Activated CD4-positive, alpha-beta T cell treated with anti-CD3 and anti-CD28 coated beads, Interleukin-2, amount 10 ng/mL, durations not matched to agents 24 days and 14 days (primary cell): ENCODE measurements at regions not wholly inside any gene's neighbourhood (a gene's known extent, or its start where the extent isn't known, plus 50 kb on each side); places are given as distances from the start of the nearest gene placed in this dataset.

ENCODE experiments used
- DNase-seq: peaks from one replicate; pipeline ENCODE4 v3.0.0; 2022
- H3K27ac Mint-ChIP-seq: one replicate; pipeline ENCODE4 v1.8.0; 2022; ENCODE audit warnings: mild to moderate bottlenecking, mixed read lengths
- H3K27me3 Mint-ChIP-seq: one replicate; pipeline ENCODE4 v1.8.0; 2022; ENCODE audit warnings: mixed read lengths
- H3K36me3 Mint-ChIP-seq: one replicate; pipeline ENCODE4 v1.8.0; 2022; ENCODE audit warnings: low read depth, mild to moderate bottlenecking, mixed read lengths
- H3K4me1 Mint-ChIP-seq: one replicate; pipeline ENCODE4 v1.8.0; 2021; ENCODE audit warnings: mixed read lengths
- H3K4me3 Mint-ChIP-seq: one replicate; pipeline ENCODE4 v1.8.0; 2022; ENCODE audit warnings: mild to moderate bottlenecking, moderate library complexity, mixed read lengths
- H3K9me3 Mint-ChIP-seq: one replicate; pipeline ENCODE4 v1.8.0; 2021; ENCODE audit warnings: mixed read lengths
- intact Hi-C: fragments of 100-400 bp; cut with micrococcal nuclease; formaldehyde crosslinking; loops from one replicate; pipeline ENCODE4 v1.15.1; 2023

GRCh38 chrX:69093960-69094871, 71.0 kb downstream of the PJA1 start:
- no peak overlapping the region for H3K27ac Mint-ChIP-seq
- no peaks in the 10 kb centered on the region for H3K4me1 Mint-ChIP-seq
- DNase-seq = peak; percentile 73
- no peaks in the 10 kb centered on the region for H3K9me3 Mint-ChIP-seq
- H3K4me3 Mint-ChIP-seq = no peak overlapping the region
- intact Hi-C loops = loop anchor here (1.0 to 10.0 kb wide), 2 partner anchors 128 to 191 kb away; no protein-coding TSS in a partner anchor
- H3K36me3 Mint-ChIP-seq = no peaks in the 10 kb centered on the region
- no peaks in the 10 kb centered on the region for H3K27me3 Mint-ChIP-seq

- Mint-ChIP-seq H3K27me3 (no peaks in the 10 kb centered on the region), H3K4me3 (no peak overlapping the region), H3K4me1 (no peaks in the 10 kb centered on the region), H3K27ac (no peak overlapping the region), H3K9me3 (no peaks in the 10 kb centered on the region), H3K36me3 (no peaks in the 10 kb centered on the region)
- intact Hi-C loops = loop anchor here (10.0 kb wide), 1 partner anchor 195 kb away; no protein-coding TSS in a partner anchor
- DNase-seq = no peak
Measured at GRCh38 chrX:69090022-69090421, 75.2 kb downstream of the PJA1 start.

GRCh38 chrX:69089203-69089602, 76.0 kb downstream of the PJA1 start:
- H3K27me3 Mint-ChIP-seq = no peaks in the 10 kb centered on the region
- no peak overlapping the region for H3K4me3 Mint-ChIP-seq
- H3K36me3 Mint-ChIP-seq = no peaks in the 10 kb centered on the region
- no peak for DNase-seq
- no peak overlapping the region for H3K27ac Mint-ChIP-seq
- intact Hi-C loops = no loop called here
- H3K4me1 Mint-ChIP-seq = no peaks in the 10 kb centered on the region
- no peaks in the 10 kb centered on the region for H3K9me3 Mint-ChIP-seq

- H3K4me1 Mint-ChIP-seq = no peaks in the 10 kb centered on the region
- no peaks in the 10 kb centered on the region for H3K36me3 Mint-ChIP-seq
- H3K27me3 Mint-ChIP-seq = no peaks in the 10 kb centered on the region
- no peak overlapping the region for H3K4me3 Mint-ChIP-seq
- no peak for DNase-seq
- no peak overlapping the region for H3K27ac Mint-ChIP-seq
- H3K9me3 Mint-ChIP-seq = no peaks in the 10 kb centered on the region
- intact Hi-C loops = no loop called here
Measured at GRCh38 chrX:69088171-69088938, 76.9 kb downstream of the PJA1 start.

- Mint-ChIP-seq H3K27ac (no peak overlapping the region), H3K27me3 (no peaks in the 10 kb centered on the region), H3K36me3 (no peaks in the 10 kb centered on the region), H3K9me3 (no peaks in the 10 kb centered on the region), H3K4me1 (no peaks in the 10 kb centered on the region), H3K4me3 (no peak overlapping the region)
- intact Hi-C loops = no loop called here
- no peak for DNase-seq
Measured at GRCh38 chrX:69085826-69086225, 79.4 kb downstream of the PJA1 start.

GRCh38 chrX:69085151-69085550, 80.1 kb downstream of the PJA1 start:
- H3K4me3 Mint-ChIP-seq = no peak overlapping the region
- no peaks in the 10 kb centered on the region for H3K4me1 Mint-ChIP-seq
- no peaks in the 10 kb centered on the region for H3K9me3 Mint-ChIP-seq
- H3K27me3 Mint-ChIP-seq = no peaks in the 10 kb centered on the region
- DNase-seq = no peak
- intact Hi-C loops = no loop called here
- no peaks in the 10 kb centered on the region for H3K36me3 Mint-ChIP-seq
- no peak overlapping the region for H3K27ac Mint-ChIP-seq

- H3K4me1 Mint-ChIP-seq = no peaks in the 10 kb centered on the region
- DNase-seq = no peak
- H3K27ac Mint-ChIP-seq = no peak overlapping the region
- intact Hi-C loops = no loop called here
- no peaks in the 10 kb centered on the region for H3K36me3 Mint-ChIP-seq
- H3K4me3 Mint-ChIP-seq = no peak overlapping the region
- H3K27me3 Mint-ChIP-seq = no peaks in the 10 kb centered on the region
- H3K9me3 Mint-ChIP-seq = no peaks in the 10 kb centered on the region
Measured at GRCh38 chrX:69083801-69084200, 81.5 kb downstream of the PJA1 start.

GRCh38 chrX:69083361-69083760, 81.9 kb downstream of the PJA1 start:
- intact Hi-C loops = no loop called here
- H3K9me3 Mint-ChIP-seq = no peaks in the 10 kb centered on the region

GRCh38 chrX:69082753-69083150, 82.5 kb downstream of the PJA1 start:
- intact Hi-C loops = no loop called here

More at GRCh38 chrX:69083361-69083760, 81.9 kb downstream of the PJA1 start:
- no peaks in the 10 kb centered on the region for H3K4me1 Mint-ChIP-seq
- no peak overlapping the region for H3K27ac Mint-ChIP-seq
- no peak for DNase-seq
- no peaks in the 10 kb centered on the region for H3K27me3 Mint-ChIP-seq
- no peaks in the 10 kb centered on the region for H3K36me3 Mint-ChIP-seq
- no peak overlapping the region for H3K4me3 Mint-ChIP-seq

GRCh38 chrX:69082055-69082752, 83.0 kb downstream of the PJA1 start:
- H3K4me1 Mint-ChIP-seq = no peaks in the 10 kb centered on the region
- H3K27me3 Mint-ChIP-seq = no peaks in the 10 kb centered on the region

More at GRCh38 chrX:69082753-69083150, 82.5 kb downstream of the PJA1 start:
- Mint-ChIP-seq H3K27me3 (no peaks in the 10 kb centered on the region), H3K9me3 (no peaks in the 10 kb centered on the region), H3K36me3 (no peaks in the 10 kb centered on the region), H3K4me3 (no peak overlapping the region), H3K4me1 (no peaks in the 10 kb centered on the region), H3K27ac (no peak overlapping the region)
- DNase-seq = no peak

GRCh38 chrX:69080855-69081465, 84.3 kb downstream of the PJA1 start:
- H3K27ac Mint-ChIP-seq = no peak overlapping the region
- no peak overlapping the region for H3K4me3 Mint-ChIP-seq
- H3K36me3 Mint-ChIP-seq = no peaks in the 10 kb centered on the region

More at GRCh38 chrX:69082055-69082752, 83.0 kb downstream of the PJA1 start:
- Mint-ChIP-seq H3K4me3 (no peak overlapping the region), H3K36me3 (no peaks in the 10 kb centered on the region), H3K9me3 (no peaks in the 10 kb centered on the region), H3K27ac (no peak overlapping the region)
- intact Hi-C loops = no loop called here
- DNase-seq = no peak

GRCh38 chrX:69079268-69079667, 86.0 kb downstream of the PJA1 start:
- Mint-ChIP-seq H3K27ac (no peak overlapping the region), H3K36me3 (no peaks in the 10 kb centered on the region), H3K4me1 (no peaks in the 10 kb centered on the region), H3K4me3 (no peak overlapping the region), H3K9me3 (no peaks in the 10 kb centered on the region), H3K27me3 (no peaks in the 10 kb centered on the region)
- intact Hi-C loops = no loop called here
- no peak for DNase-seq

More at GRCh38 chrX:69080855-69081465, 84.3 kb downstream of the PJA1 start:
- no peaks in the 10 kb centered on the region for H3K9me3 Mint-ChIP-seq
- H3K27me3 Mint-ChIP-seq = no peaks in the 10 kb centered on the region
- intact Hi-C loops = no loop called here
- no peaks in the 10 kb centered on the region for H3K4me1 Mint-ChIP-seq
- no peak for DNase-seq

- no peak overlapping the region for H3K4me3 Mint-ChIP-seq
- H3K36me3 Mint-ChIP-seq = no peaks in the 10 kb centered on the region
- no peak overlapping the region for H3K27ac Mint-ChIP-seq
- no peak for DNase-seq
- H3K9me3 Mint-ChIP-seq = no peaks in the 10 kb centered on the region
- no peaks in the 10 kb centered on the region for H3K27me3 Mint-ChIP-seq
- H3K4me1 Mint-ChIP-seq = no peaks in the 10 kb centered on the region
- intact Hi-C loops = no loop called here
Measured at GRCh38 chrX:69077895-69078455, 87.3 kb downstream of the PJA1 start.
